Immature natural killer cell (primary cell): ENCODE measurements at regions not wholly inside any gene's neighbourhood (a gene's known extent, or its start where the extent isn't known, plus 50 kb on each side); places are given as distances from the start of the nearest gene placed in this dataset.

ENCODE experiments used
- DNase-seq, 3 donors: peaks; one replicate each; pipeline ENCODE4 v3.0.0; 2022; ENCODE audit warnings: mixed read lengths in 1 of 3
- H3K27ac Mint-ChIP-seq, 6 donors: one replicate each; pipeline ENCODE4 v1.8.0; 2020; ENCODE audit warnings: mixed read lengths in 6 of 6, mild to moderate bottlenecking in 5 of 6, inconsistent platforms in 4 of 6, moderate library complexity in 3 of 6
- H3K27me3 Mint-ChIP-seq, 3 donors: one replicate each; pipeline ENCODE4 v1.8.0; 2020 to 2021; ENCODE audit warnings: low read depth in 3 of 3, mild to moderate bottlenecking in 3 of 3, mixed read lengths in 3 of 3, moderate library complexity in 3 of 3, inconsistent platforms in 1 of 3
- H3K36me3 Mint-ChIP-seq, 3 donors: one replicate each; pipeline ENCODE4 v1.8.0; 2020; ENCODE audit warnings: mixed read lengths in 3 of 3, inconsistent platforms in 2 of 3, mild to moderate bottlenecking in 2 of 3
- H3K4me1 Mint-ChIP-seq, 2 donors: one replicate each; pipeline ENCODE4 v1.8.0; 2020; ENCODE audit warnings: inconsistent platforms in 2 of 2, mild to moderate bottlenecking in 2 of 2, mixed read lengths in 2 of 2, moderate library complexity in 1 of 2
- H3K4me3 Mint-ChIP-seq, 5 donors: one replicate each; pipeline ENCODE4 v1.8.0; 2020; ENCODE audit warnings: mild to moderate bottlenecking in 5 of 5, mixed read lengths in 5 of 5, inconsistent platforms in 3 of 5, moderate library complexity in 3 of 5
- H3K9me3 Mint-ChIP-seq, 6 donors: one replicate each; pipeline ENCODE4 v1.8.0; 2020; ENCODE audit warnings: mild to moderate bottlenecking in 6 of 6, mixed read lengths in 6 of 6, inconsistent platforms in 4 of 6, moderate library complexity in 3 of 6

DNA sequence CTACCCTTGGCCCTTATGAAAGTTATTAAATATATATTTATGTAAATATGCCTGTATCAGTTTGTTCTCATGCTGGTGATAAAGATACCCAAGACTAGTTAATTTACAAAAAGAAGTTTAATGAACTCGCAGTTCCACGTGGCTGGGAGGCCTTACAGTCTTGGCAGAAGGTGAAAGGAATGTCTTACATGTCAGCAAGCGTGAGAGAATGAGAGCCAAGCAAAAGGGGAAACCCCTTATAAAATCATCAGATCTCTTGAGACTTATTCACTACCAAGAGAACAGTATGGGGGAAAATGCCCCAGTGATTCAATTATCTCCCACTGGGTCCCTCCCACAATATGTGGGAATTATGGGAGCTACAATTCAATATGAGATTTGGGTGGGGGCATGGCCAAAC, 506.0 kb upstream of the ATXN8OS start:
- no peak overlapping the region for H3K27ac Mint-ChIP-seq
- H3K4me3 Mint-ChIP-seq, result no peak overlapping the region
- H3K36me3 Mint-ChIP-seq, result no peaks in the 10 kb centered on the region

DNA sequence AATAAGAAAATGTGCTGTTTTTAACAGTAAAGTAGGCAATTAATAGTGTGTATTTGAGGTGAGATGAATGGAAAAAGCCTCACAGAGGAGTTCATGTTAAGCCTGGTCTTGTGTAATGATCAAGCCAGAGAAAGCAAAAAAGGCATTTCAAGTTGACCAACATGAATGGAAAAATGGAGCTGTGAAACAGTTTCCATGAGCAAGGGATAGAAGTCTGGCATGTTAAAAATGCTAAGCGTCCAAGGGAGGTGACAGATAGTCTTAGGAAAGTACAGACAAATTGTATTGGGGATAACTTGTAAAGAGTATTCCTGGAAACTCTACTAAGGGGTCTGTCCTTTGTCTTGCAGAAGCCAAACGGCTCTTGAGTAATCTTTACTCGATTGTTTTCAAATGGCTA, 506.8 kb upstream of the ATXN8OS start:
- Mint-ChIP-seq H3K27ac (no peak overlapping the region), H3K9me3 (peaks cover 8 to 66% (median 22%) of the 10 kb centered on the region in 6 donors), H3K4me3 (no peak overlapping the region), H3K36me3 (no peaks in the 10 kb centered on the region), H3K27me3 (no peaks in the 10 kb centered on the region), H3K4me1 (no peaks in the 10 kb centered on the region)
- no peak for DNase-seq

More for the DNA sequence above, 506.0 kb upstream of the ATXN8OS start:
- H3K27me3 Mint-ChIP-seq, result no peaks in the 10 kb centered on the region
- H3K9me3 Mint-ChIP-seq, result peaks cover 8 to 71% (median 29%) of the 10 kb centered on the region in 6 donors
- no peak for DNase-seq
- no peaks in the 10 kb centered on the region for H3K4me1 Mint-ChIP-seq

DNA sequence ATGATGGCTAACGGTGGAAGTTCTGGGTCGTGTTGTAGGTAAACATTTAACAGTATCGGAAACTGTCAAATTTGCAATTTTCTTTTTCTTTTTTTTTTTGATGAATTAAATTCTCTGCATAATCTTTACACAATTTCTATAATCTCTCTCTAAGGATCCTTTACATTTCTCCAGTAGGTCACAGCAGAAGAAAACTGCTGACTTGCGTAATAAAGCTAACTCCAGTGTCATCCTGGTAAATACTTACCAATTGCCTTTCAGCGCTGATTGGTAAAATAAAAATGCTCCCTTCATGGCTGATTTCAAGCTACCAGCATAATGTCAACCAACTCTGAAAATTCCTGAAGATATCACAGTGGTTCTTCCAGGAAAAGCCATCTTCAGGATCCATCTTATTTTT, 510.5 kb upstream of the ATXN8OS start:
- peaks cover 8 to 61% (median 20%) of the 10 kb centered on the region in 6 donors for H3K9me3 Mint-ChIP-seq
- H3K27ac Mint-ChIP-seq, result no peak overlapping the region
- DNase-seq, result no peak
- no peaks in the 10 kb centered on the region for H3K36me3 Mint-ChIP-seq
- no peaks in the 10 kb centered on the region for H3K4me1 Mint-ChIP-seq
- H3K27me3 Mint-ChIP-seq, result no peaks in the 10 kb centered on the region
- no peak overlapping the region for H3K4me3 Mint-ChIP-seq

DNA sequence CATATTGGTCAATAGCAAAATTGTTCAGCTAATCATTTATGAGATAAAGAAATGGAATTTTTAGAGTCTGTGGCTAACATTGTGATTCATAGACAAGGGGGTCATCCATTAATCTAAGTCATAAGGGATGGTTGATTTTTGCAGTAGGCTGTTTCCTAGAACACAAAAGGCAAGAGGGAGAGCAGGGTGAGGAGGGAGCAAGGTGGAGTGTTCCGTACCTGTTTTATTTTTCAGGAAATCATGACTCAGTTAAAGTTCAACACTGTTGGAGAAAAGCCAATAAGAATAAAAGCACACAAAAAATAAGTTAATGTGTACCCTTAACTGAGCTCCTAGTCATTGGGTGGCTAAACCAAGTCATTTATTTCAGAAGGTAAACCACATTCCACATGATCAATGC, 512.4 kb upstream of the ATXN8OS start:
- no peak for DNase-seq
- no peak overlapping the region for H3K4me3 Mint-ChIP-seq
- no peak overlapping the region for H3K27ac Mint-ChIP-seq
- peaks cover 9 to 51% (median 20%) of the 10 kb centered on the region in 6 donors for H3K9me3 Mint-ChIP-seq
- H3K27me3 Mint-ChIP-seq, result no peaks in the 10 kb centered on the region
- no peaks in the 10 kb centered on the region for H3K36me3 Mint-ChIP-seq
- H3K4me1 Mint-ChIP-seq, result no peaks in the 10 kb centered on the region

DNA sequence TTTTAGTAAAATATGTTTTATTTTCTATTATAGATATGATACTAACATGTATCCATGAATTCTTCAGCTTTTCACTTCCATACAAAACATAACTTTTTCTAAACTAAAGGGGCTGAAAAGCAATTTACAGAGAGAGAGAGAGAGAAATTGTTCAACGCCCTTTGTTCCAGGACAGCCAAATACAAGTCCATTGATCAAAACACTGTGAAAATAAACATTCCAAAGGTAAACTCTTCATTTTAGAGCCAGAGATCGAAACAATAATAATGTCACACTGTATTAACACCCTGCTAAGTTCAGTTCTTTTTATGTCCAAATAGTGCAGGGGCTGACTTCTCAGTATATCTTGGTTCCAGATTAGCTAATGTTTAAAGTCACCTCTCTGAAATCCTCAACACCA, 516.2 kb upstream of the ATXN8OS start:
- Mint-ChIP-seq H3K36me3 (no peaks in the 10 kb centered on the region), H3K4me3 (no peak overlapping the region), H3K27ac (no peak overlapping the region), H3K9me3 (peaks cover 14 to 53% (median 22%) of the 10 kb centered on the region in 6 donors), H3K4me1 (no peaks in the 10 kb centered on the region), H3K27me3 (no peaks in the 10 kb centered on the region)
- DNase-seq, result no peak

DNA sequence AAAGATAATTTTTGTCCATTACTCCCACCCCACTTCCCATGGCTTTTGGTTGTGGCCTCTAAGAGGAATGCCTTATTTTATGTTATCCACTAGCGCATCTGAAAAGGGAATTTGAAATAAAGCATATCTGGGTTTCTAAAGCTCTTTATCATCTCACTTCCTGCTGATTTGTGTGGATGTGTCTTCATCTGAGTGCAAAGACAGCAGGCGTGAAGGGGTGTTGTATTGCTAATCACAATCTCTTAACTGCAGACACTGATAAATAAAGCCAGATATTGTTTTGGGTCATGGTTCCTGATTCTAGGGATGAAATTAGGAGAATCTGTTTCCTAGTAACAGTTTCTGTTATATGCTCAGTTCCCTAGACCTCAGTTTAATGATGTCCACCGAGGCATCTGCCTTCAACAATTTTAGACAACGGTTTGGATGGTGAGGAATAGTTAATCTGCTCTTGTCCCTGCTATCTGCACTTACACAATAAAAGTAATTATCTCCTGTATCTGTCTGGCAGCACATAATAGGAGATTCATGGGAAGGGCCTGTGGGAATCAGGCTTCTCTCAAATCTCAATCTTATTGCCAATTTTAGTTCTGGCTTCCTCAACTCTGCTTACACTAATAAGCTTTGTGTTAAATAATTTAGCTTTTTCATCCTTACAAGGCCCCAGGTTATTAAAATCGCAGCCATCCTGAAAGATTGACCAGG, 517.9 kb upstream of the ATXN8OS start:
- Mint-ChIP-seq H3K9me3 (peaks cover 11 to 54% (median 25%) of the 10 kb centered on the region in 6 donors), H3K27me3 (no peaks in the 10 kb centered on the region), H3K4me1 (no peaks in the 10 kb centered on the region), H3K27ac (no peak overlapping the region), H3K4me3 (no peak overlapping the region), H3K36me3 (no peaks in the 10 kb centered on the region)
- DNase-seq, result no peak

DNA sequence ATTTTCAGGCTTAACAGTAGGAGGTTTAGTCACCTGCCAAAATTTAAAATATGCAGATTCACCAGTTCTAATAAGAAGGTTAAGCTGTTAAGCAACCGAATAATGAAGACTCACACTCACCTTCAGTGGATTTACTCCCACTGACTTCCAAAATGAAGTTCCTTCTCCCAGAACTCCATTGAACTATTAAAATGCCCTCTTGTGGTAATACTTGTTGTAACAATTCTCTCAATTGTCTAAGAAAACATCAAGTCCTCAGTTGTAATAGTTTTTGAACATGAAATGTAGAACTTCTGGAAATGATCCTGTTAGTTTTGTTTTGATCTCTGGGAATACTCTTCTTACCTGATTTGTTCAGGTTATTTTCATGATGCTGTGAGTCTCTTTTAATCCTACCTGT, 522.0 kb upstream of the ATXN8OS start:
- H3K36me3 Mint-ChIP-seq, result no peaks in the 10 kb centered on the region
- no peak for DNase-seq
- H3K9me3 Mint-ChIP-seq, result peaks cover 7 to 44% (median 25%) of the 10 kb centered on the region in 6 donors
- no peak overlapping the region for H3K27ac Mint-ChIP-seq
- no peaks in the 10 kb centered on the region for H3K4me1 Mint-ChIP-seq
- no peaks in the 10 kb centered on the region for H3K27me3 Mint-ChIP-seq
- H3K4me3 Mint-ChIP-seq, result no peak overlapping the region

DNA sequence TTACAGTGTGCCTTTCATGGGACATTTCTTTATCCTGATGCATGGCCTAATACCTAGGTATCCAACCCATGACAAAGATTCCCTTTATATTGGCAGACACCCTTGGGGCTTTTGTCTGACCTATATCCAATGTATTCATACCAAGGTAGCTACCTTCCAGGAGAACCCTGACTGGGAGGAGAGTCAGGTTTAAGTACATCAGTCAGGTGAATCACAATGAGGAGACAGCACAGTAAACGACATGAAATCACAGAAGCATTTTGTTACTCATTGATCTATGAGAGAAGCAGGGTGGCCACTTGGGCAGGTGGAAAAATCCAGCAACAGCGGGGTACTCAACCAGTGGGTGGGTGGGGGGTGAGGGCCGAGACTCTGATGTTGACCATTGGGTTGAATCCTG, 527.4 kb upstream of the ATXN8OS start:
- peaks cover 3 to 28% (median 23%) of the 10 kb centered on the region in 6 donors for H3K9me3 Mint-ChIP-seq
- DNase-seq, result no peak
- no peak overlapping the region for H3K4me3 Mint-ChIP-seq
- no peaks in the 10 kb centered on the region for H3K36me3 Mint-ChIP-seq
- H3K4me1 Mint-ChIP-seq, result no peaks in the 10 kb centered on the region
- no peak overlapping the region for H3K27ac Mint-ChIP-seq
- H3K27me3 Mint-ChIP-seq, result peaks cover 0 to 2% (median 0%) of the 10 kb centered on the region in 3 donors

DNA sequence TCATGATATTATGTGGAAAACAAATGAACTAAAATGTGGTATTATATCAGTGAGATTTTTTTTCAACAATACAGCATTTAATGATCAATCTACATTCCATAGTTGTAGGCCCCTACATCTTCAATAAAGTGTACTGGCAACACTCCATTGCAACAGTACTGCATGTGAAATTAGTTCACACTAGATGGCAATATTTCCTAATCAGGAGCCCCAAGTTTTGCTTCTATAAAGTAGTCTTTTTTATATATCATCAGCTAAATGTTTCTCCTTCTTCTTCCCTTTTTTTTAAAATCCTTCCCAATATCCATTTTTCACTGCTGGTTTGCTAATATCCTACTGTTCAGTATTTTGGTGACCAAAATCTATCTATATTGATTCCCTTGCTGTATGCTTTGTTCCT, 528.3 kb upstream of the ATXN8OS start:
- Mint-ChIP-seq H3K36me3 (no peaks in the 10 kb centered on the region), H3K27me3 (peaks cover 0 to 2% (median 0%) of the 10 kb centered on the region in 3 donors), H3K27ac (no peak overlapping the region), H3K9me3 (peaks cover 6 to 32% (median 21%) of the 10 kb centered on the region in 6 donors), H3K4me3 (no peak overlapping the region), H3K4me1 (no peaks in the 10 kb centered on the region)
- no peak for DNase-seq

DNA sequence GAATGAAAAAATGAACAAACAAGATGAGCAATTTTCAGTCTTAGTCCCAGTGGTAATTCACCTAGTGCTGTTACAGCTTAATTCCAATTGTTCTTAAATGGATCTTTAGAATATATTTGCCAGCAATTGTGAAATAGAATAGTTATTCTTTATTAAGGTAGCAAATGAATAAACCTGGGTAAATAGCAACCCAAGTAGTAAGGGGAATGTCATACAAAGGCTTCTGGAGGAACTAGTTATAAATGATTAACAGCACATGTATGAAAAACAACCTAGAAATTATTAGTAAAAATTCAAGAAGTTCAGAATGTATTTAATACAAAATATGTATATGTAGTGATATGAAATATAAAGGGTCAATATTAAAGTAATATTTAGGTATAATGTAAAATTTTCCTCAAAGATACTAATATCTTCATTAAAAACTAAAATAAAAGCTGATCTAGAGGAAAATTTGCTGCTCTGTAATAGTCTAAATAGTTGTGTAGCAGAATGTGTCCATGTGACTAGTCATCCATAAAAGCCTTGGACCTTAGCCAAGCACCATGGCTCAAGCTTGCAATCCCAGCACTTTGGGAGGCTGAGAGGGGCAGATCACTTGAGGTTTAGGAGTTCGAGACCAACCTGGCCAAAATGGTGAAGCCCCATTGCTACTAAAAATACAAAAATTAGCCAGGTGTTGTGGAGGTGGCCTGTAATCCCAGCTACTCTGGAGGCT, 535.9 kb upstream of the ATXN8OS start:
- no peaks in the 10 kb centered on the region for H3K27me3 Mint-ChIP-seq
- H3K36me3 Mint-ChIP-seq, result no peaks in the 10 kb centered on the region
- DNase-seq, result no peak
- no peak overlapping the region for H3K4me3 Mint-ChIP-seq
- no peaks in the 10 kb centered on the region for H3K4me1 Mint-ChIP-seq
- H3K27ac Mint-ChIP-seq, result no peak overlapping the region
- peaks cover 10 to 48% (median 28%) of the 10 kb centered on the region in 6 donors for H3K9me3 Mint-ChIP-seq

DNA sequence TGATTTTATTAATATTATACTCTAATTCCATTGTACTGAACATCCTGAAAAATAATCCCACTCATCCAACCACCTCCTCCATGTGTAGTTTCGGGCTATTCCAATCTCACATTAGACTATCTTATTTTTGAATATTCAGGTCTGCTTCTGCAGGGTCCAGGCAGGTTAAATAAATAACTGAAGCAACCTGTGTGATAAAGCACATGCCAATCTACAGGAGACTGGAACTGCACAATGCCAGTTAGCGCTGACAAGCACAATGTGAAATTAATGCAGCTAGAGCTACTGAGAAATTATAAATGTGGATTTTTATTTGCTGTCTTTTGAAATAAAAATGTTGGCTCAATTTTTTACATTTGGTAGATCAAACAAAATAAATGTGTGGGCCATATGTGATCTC, 540.1 kb upstream of the ATXN8OS start:
- Mint-ChIP-seq H3K27ac (no peak overlapping the region), H3K4me3 (no peak overlapping the region), H3K36me3 (no peaks in the 10 kb centered on the region), H3K4me1 (no peaks in the 10 kb centered on the region), H3K9me3 (peaks cover 6 to 31% (median 18%) of the 10 kb centered on the region in 6 donors), H3K27me3 (peaks cover 0 to 1% (median 0%) of the 10 kb centered on the region in 3 donors)
- no peak for DNase-seq

DNA sequence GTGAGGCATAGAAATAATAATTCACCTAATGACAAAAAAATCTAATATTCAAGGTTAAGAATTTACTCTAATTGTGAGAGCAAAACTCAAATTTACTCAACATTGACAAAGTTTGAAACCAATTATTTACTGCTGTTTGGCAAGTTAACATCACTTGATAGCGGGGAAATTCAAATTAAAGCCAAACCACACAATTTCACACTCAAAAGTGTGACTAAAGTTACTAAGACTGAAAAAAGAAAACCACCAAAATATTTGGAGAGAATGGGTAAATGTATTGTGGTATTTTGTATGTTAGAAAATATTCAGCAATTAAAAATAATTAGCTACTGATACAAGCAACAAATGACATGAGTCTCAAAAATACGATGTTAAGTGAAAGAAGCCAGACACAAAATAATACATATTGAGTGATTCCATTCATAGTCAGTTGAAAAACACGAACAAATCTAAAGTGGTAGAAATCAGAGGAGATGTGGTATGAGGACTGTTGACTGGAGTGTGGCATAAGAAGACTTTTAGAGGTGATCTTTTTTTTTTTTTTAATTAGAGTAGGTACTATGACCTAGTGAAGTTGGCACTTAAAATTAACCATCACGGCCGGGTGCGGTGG, 541.4 kb upstream of the ATXN8OS start:
- peaks cover 2 to 40% (median 19%) of the 10 kb centered on the region in 6 donors for H3K9me3 Mint-ChIP-seq
- DNase-seq, result no peak
- H3K27ac Mint-ChIP-seq, result no peak overlapping the region
- no peaks in the 10 kb centered on the region for H3K36me3 Mint-ChIP-seq
- no peaks in the 10 kb centered on the region for H3K4me1 Mint-ChIP-seq
- H3K4me3 Mint-ChIP-seq, result no peak overlapping the region
- H3K27me3 Mint-ChIP-seq, result peaks cover 0 to 1% (median 0%) of the 10 kb centered on the region in 3 donors

DNA sequence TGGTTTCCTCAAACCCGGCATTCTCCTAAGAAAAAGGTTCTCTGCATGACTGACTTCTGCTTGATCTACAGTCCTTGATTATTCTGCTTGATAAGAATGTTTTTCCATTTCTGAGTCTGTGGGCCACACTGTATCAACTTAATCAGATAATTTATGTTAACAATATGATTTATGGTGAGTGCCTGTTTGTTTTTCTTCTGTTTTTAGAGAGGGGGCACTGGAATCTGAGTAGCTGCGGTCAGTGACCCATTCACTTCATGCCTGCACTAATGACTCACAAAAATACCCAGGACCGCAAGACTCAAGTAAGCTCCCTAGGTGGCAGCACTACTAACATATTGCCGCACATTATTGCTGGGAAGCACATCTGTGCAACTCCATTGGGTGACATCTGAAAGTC, 542.3 kb upstream of the ATXN8OS start:
- Mint-ChIP-seq H3K4me1 (no peaks in the 10 kb centered on the region), H3K27me3 (peaks cover 0 to 1% (median 0%) of the 10 kb centered on the region in 3 donors)

DNA sequence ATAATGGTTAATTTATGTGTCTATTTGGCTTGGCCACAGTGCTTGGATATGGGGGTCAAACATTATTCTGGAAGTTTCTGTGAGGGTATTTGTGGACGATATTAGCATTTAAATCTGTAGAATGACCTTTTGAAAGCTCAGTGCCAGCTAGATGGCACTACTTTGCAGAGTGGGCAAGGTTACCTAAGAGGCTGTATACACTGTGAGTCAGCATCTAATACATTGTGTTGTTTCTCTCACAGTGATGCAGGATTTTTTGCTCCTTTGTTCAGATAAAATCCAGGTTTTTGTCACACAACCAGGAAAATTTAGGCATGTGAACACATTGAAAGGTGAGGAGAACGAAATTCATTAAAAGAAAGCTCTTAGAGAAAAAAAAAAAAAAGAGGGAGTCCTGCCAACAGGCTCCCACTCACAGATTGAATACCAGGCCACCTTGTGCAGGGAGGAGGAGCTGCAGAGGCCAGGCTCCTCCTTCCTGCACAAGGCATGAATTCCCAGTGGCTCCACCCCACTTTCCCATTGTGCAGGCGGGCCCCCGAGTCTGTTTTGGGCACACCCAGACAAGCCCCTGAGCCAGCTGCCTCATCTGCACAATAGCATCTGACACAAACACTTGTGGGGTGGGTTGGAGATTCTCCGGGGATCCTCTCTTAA, 551.0 kb upstream of the ATXN8OS start:
- H3K4me1 Mint-ChIP-seq, result no peaks in the 10 kb centered on the region
- no peak overlapping the region for H3K27ac Mint-ChIP-seq
- no peak overlapping the region for H3K4me3 Mint-ChIP-seq

More for the DNA sequence above, 542.3 kb upstream of the ATXN8OS start:
- Mint-ChIP-seq H3K27ac (no peak overlapping the region), H3K9me3 (peaks cover 2 to 37% (median 18%) of the 10 kb centered on the region in 6 donors), H3K4me3 (no peak overlapping the region), H3K36me3 (no peaks in the 10 kb centered on the region)
- no peak for DNase-seq

More for the DNA sequence above, 551.0 kb upstream of the ATXN8OS start:
- DNase-seq, result no peak
- no peaks in the 10 kb centered on the region for H3K27me3 Mint-ChIP-seq
- no peaks in the 10 kb centered on the region for H3K36me3 Mint-ChIP-seq
- H3K9me3 Mint-ChIP-seq, result peaks cover 5 to 42% (median 14%) of the 10 kb centered on the region in 6 donors
